ENCODE measurements at regions not wholly inside any gene's neighbourhood (a gene's known extent, or its start where the extent isn't known, plus 50 kb on each side); places are given as distances from the start of the nearest gene placed in this dataset.

- DNase-seq: no peak
Observed at GRCh38 chr14:76307786-76308780, 67.9 kb upstream of the ESRRB start.

GRCh38 chr14:76309572-76310162 is 66.3 kb upstream of the ESRRB start:
- DNase-seq: no peak

- DNase-seq: no peak
Observed at GRCh38 chr14:76311079-76311758, 64.7 kb upstream of the ESRRB start.

GRCh38 chr14:76312821-76313220 is 63.1 kb upstream of the ESRRB start:
- no peak for DNase-seq

- DNase-seq: no peak
Observed at GRCh38 chr14:76313303-76313702, 62.6 kb upstream of the ESRRB start.

- no peak for DNase-seq
Observed at GRCh38 chr14:76313852-76314251, 62.1 kb upstream of the ESRRB start.

GRCh38 chr14:76314521-76315034 is 61.4 kb upstream of the ESRRB start:
- no peak for DNase-seq

GRCh38 chr14:76320486-76320885 is 55.5 kb upstream of the ESRRB start:
- DNase-seq: no peak

GRCh38 chr14:76320975-76321374 is 55.0 kb upstream of the ESRRB start:
- no peak for DNase-seq

- no peak for DNase-seq
Observed at GRCh38 chr14:76322594-76323220, 53.2 kb upstream of the ESRRB start.

- no peak for DNase-seq
Observed at GRCh38 chr14:76323331-76324050, 52.4 kb upstream of the ESRRB start.

- DNase-seq: no peak
Observed at GRCh38 chr14:76324133-76324532, 51.8 kb upstream of the ESRRB start.
